Osteocyte (in vitro differentiated cells): ENCODE measurements at regions not wholly inside any gene's neighbourhood (a gene's known extent, or its start where the extent isn't known, plus 50 kb on each side); places are given as distances from the start of the nearest gene placed in this dataset.

Experiments
- DNase-seq: peaks from one replicate; pipeline ENCODE4 v3.0.0; 2021; ENCODE audit warnings: mixed read lengths; ENCODE audit not compliant: unreplicated experiment; ENCODE audit errors: extremely low spot score
- H3K27ac Mint-ChIP-seq: one replicate; pipeline ENCODE4 v1.8.0; 2021; ENCODE audit warnings: mild to moderate bottlenecking, mixed read lengths; ENCODE audit not compliant: unreplicated experiment
- H3K27me3 Mint-ChIP-seq: one replicate; pipeline ENCODE4 v1.8.0; 2021; ENCODE audit warnings: mixed read lengths; ENCODE audit not compliant: unreplicated experiment
- H3K36me3 Mint-ChIP-seq: one replicate; pipeline ENCODE4 v1.8.0; 2021; ENCODE audit warnings: mixed read lengths; ENCODE audit not compliant: unreplicated experiment
- H3K4me1 Mint-ChIP-seq: one replicate; pipeline ENCODE4 v1.8.0; 2021; ENCODE audit warnings: mixed read lengths; ENCODE audit not compliant: unreplicated experiment
- H3K4me3 Mint-ChIP-seq: one replicate; pipeline ENCODE4 v1.8.0; 2021; ENCODE audit warnings: mild to moderate bottlenecking, moderate library complexity, mixed read lengths; ENCODE audit not compliant: unreplicated experiment
- H3K9me3 Mint-ChIP-seq: one replicate; pipeline ENCODE4 v1.8.0; 2021; ENCODE audit warnings: mixed read lengths; ENCODE audit not compliant: unreplicated experiment
- CTCF ChIP-seq: fragments of 200-600 bp; sonication (generic); IDR thresholded peaks from 2 replicates; pipeline ENCODE4 v1.5.0; 2021; ENCODE audit warnings: antibody characterized with exemption, mild to moderate bottlenecking, moderate library complexity

DNA sequence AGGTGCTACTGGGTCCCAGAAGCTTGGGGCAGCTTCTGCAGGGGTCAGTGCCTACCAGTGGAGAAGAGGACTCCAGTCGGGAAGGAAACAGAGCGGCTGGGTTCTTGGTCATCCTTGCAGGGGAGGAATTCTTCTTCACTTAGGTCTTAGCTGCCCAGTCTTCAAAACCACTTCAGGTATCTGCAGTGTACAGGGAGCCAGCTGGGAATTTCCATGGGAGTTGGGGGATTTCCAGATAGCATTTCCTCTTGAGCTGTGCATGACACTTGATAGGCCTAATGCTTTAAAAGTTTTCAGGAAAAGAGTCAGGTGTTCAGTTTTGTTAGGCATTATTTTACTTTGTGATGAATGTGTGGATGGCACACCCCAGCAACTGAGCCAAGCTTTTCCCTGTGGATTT, 58.1 kb upstream of the ENPP6 start:
- Mint-ChIP-seq H3K36me3 (peaks cover 6% of the 10 kb centered on the region), H3K4me3 (no peak overlapping the region), H3K27me3 (no peaks in the 10 kb centered on the region), H3K27ac (no peak overlapping the region), H3K4me1 (no peaks in the 10 kb centered on the region), H3K9me3 (peaks cover 12% of the 10 kb centered on the region)
- no peak for TF ChIP-seq CTCF
- no peak for DNase-seq

- Mint-ChIP-seq H3K4me3 (no peak overlapping the region), H3K9me3 (peaks cover 12% of the 10 kb centered on the region), H3K27me3 (no peaks in the 10 kb centered on the region), H3K4me1 (no peaks in the 10 kb centered on the region), H3K27ac (no peak overlapping the region), H3K36me3 (peaks cover 6% of the 10 kb centered on the region)
- no peak for TF ChIP-seq CTCF
- DNase-seq = no peak
Observed at GRCh38 chr4:184274286-184274951, 56.7 kb upstream of the ENPP6 start.

DNA sequence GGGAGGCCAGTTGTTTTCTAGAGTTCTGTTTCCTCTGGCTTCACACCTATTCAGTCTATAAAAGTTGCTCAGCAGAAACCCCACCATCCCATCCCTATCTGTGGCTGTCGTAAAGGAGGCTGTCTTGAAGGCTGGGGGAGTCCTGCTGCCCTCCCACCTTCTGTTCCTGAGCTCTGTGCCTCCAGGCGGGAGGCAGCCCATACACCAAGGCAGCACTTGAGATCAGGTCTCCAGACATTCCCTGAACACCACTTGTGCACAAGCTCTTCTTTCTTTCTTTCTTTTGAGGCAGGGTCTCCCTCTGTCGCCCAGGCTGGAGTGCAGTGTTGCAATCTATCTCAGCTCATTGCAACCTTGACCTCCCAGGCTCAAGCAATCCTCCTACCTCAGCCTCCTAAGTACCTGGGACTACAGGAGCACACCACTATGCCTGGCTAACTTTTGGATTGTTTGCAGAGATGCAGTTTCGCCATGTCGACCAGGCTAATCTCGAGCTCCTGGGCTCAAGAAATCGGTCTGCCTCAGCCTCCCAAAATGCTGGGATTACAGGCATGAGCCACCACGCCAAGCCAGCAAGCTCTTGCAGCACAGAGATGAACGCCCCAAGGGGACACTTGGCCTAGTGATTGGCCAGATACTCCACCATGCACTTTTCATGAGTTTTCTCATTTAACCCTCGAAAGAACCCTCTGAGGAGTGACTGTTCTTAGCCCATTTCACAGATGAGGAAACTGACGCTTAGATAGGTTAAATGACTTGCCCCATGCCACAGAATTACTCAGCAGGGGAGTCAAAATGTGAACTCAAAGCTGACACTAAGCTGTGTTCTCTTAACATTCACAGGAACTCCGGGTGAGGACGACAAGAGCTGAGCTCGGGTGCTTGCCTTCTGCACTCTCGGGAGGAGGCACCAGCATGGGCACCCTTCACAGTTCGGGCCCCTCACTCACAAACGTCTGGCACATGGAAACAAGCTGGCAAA, 55.8 kb upstream of the ENPP6 start:
- DNase-seq = peak; percentile 62
- Mint-ChIP-seq H3K9me3 (peaks cover 12% of the 10 kb centered on the region), H3K4me1 (peaks cover 5% of the 10 kb centered on the region), H3K36me3 (peaks cover 6% of the 10 kb centered on the region), H3K27ac (no peak overlapping the region), H3K27me3 (no peaks in the 10 kb centered on the region), H3K4me3 (no peak overlapping the region)
- TF ChIP-seq CTCF = no peak

DNA sequence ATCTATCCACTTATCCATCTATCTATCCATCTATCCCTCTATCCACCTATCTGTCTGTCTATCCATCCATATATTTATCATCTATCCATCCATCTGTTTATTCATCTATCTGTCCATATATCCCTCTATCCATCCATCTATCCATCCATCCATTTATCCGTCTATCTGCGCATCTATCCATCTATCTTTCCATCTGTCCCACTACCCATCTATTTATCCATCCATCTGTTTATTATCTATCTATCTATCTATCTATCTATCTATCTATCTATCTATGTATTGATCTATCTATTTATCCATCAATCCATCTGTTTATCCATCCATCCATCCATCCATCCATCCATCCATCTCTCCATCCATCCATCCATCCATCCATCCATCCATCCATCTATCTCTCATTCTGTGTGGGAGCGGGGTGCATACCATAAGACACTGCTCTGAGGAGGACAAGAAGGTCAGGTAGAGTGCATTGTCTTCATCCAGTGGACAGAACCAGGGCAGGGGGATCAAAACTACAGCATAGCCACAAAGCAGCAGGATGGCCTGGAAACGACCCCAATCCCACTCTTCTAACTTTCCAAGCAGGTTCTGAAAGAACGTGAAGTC, 53.2 kb upstream of the ENPP6 start:
- no peak for DNase-seq
- Mint-ChIP-seq H3K36me3 (no peaks in the 10 kb centered on the region), H3K9me3 (no peaks in the 10 kb centered on the region), H3K4me3 (no peak overlapping the region), H3K27me3 (no peaks in the 10 kb centered on the region), H3K4me1 (peaks cover 16% of the 10 kb centered on the region), H3K27ac (no peak overlapping the region)
- TF ChIP-seq CTCF = no peak
